GM19468 (cell line): ENCODE measurements at regions not wholly inside any gene's neighbourhood (a gene's known extent, or its start where the extent isn't known, plus 50 kb on each side); places are given as distances from the start of the nearest gene placed in this dataset.
"Not testable (repeated sequence)": the region's sequence is repeated elsewhere in the genome, so short reads cannot be mapped to it uniquely, and the experiment has no call there.

Source experiments
- ATAC-seq: cut with Tn5 transposase; IDR thresholded peaks from one replicate; pipeline ENCODE4 v1.9.1; 2021; ENCODE audit warnings: mild to moderate bottlenecking, moderate library complexity, moderate number of reproducible peaks; ENCODE audit not compliant: unreplicated experiment; ENCODE audit errors: extremely low read depth

DNA sequence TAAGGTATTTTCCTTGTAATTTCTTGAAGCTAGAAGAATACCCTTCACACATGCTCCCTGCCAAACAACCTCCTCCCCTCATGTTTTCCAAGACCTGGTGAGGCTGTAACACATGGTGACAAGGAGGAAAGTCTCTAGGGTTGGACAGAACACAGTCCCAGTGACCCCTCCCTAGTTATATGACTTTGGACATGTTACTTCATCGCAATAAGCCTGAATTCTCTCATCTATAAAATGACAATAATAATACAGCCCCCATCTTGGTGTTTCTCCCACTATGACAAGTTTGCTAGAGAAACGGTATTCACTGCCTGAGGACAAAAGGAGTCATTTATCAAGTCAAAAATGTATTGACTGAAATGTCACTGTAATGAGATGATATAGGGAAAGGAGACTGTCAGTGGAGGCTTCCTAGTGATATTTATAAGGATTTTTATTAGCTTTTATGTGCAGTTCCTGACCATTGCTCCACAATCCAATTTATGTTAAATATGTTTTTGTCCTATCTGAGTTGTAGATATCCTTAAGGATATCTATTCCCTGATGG lies 464.4 kb downstream of the SUCLG1 start:
- ATAC-seq: no peak

DNA sequence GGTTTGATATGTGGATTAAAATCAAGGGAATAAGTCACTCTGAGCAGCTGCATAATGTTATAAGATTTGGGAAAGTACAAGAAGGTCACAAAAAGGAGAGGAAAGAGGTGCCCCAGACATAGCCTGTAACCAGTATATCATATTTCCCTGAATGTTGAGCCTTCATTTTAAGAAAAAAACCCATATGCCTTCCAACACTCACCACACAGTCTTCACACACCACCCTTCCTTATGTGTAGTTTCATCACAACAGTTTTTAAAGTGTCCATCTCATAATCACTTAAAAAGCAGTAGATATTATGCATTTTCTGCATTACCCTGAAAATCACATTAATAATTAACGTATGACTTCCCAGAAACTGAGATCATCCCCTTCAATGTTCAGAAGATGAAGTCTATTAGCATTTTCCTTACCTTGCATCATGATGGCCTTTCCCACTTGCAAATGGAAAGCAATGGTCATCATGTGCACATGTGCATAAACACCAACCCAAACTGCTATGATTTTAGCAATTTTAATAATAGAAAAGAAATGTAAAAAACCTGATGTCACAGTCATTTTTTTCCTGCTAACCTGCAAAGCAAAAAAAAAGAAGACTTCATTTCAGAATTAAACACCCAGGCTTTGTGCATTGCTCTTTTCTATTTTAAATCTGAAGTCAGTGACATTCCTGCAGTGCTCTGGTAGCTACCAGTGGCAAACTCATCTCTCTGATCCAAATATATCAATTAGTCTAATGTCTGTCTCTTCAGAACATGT lies 465.0 kb downstream of the SUCLG1 start:
- no peak for ATAC-seq

DNA sequence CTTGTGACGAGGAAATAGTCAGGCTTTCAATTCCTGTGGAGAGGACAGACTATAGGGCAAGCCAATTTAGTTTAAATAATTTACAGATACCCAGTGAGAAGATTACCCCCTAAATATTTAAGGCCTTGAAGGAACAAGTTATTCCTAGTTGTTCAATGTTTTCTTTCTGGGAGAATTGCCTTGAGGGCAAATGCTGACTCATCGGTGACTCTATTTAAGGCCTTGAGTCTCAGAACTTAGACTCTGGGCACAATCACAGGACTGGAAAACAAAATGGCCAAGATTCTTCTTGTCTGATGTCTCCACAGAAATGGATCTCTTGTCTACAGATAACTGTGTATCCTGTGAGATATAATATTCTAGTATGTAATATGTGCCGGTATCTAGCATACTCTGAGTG lies 467.1 kb downstream of the SUCLG1 start:
- no peak for ATAC-seq

DNA sequence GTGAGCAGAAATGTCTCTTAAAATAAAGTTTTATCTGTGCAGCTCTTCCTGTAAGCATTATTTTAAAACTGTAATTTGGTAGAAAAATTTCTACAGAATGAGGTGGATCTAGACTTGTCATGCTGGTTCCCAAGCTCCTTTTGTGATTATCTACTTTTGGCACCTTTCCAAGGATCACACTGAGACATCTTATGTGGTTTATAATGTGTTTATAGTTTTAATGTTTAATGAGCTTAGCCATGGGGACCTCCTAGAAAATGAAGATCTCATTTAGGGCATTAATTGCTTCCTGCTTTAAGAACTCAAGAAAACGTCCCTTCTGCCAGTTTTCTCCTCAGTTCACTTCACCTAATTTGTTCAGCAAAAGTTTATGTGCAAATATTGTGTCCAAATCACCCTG lies 468.4 kb downstream of the SUCLG1 start:
- ATAC-seq: no peak

DNA sequence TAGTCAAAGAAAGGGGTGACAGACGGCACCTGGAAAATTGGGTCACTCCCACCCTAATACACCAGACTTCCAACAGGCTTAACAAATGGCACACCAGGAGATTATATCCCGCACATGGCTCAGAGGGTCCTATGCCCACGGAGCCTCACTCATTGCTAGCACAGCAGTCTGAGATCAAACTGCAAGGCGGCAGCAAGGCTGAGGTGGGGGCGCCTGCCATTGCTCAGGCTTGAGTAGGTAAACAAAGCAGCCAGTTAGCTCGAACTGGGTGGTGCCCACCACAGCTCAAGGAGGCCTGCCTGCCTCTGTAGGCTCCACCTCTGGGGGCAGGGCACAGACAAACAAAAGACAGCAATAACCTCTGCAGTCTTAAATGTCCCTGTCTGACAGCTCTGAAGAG lies 482.5 kb downstream of the SUCLG1 start:
- ATAC-seq: not testable (repeated sequence)

DNA sequence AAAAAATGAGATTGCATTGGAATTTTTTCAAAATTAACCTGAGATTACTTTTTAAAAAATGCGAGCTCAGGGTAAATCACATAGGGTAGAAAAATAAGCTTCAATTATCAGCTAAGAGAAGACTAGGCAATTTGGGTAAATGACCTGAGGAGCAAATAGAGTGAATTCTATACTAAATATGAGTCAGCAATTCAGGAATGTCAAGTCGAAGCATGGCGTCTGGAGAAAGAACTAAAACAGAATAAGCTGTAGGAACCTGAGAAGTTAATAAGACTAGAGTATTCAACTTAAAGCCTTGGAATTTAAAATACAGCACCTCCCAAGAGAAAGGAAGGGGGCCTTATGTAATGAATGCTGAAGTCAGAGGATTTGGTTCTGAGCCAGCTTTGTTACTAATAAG lies 487.0 kb downstream of the SUCLG1 start:
- no peak for ATAC-seq

DNA sequence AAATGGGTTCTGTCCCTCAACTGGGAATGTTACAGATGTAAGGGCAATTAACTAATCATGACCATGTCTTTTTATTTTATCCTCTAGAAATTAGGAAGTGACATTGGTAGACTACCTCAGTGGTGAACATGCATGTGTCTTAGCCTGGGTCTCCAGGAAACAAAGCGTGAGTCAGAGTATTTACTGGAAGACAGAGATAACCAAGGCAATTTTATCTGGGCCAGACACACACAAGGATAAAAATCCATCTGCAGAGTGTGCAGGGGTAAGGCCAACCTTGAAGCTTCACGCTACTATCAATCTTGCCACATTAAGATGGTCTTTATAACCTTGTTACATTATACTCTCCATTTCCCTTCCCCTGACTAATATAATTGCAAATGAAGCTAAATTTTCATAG lies 487.5 kb downstream of the SUCLG1 start:
- ATAC-seq: no peak

DNA sequence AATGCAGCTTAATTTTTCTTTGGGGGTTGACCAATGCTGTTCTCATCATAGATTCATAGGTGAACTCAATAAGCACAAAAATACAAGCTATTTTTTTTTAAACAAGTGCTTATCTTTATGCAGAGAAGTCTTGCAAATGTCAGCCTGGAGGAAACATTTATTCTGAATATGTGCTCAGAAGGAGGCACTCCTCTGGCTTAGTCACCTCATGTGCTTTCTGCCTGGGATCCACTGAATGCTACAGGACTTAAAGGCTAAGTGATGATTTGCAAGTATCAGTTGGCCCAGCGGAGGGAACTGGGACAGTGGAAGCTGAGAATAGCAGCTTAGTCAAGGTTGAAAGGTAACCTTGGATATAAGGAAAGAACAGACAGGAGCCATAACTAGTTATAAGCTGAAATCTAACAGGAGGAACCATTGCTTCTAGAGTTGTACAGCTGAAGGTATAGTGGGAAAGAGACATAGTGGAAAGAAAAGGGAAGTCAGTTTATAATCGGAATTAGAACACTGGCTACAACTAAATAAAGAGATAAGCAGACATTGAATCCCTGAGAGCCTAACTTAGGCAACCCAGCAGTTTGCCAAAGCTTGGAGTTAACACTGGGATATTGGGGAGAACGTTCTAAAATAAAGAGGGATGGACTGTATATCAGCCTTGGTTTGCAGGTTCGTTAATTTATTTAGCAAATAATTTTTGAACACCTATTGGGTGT lies 488.7 kb downstream of the SUCLG1 start:
- no peak for ATAC-seq

DNA sequence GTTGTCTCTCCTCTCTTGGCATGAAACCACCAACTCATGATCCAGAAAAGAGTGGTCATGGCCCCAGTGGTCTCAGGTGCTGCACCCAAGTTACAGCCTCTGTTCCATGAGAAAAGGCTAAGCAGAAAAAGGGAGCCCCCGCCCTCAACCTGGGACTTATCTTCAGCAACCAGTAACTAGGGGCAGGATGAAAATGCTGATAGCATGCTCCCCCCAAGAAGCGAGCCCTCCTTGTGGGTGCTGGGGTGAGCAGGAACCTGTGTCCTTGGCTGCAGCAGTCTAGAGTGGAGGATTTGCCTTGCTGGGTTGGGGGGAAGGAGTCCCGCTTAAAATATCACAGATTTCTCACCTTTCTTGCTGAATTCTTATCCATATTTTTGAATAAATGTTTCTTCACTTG lies 490.0 kb downstream of the SUCLG1 start:
- ATAC-seq: no peak

DNA sequence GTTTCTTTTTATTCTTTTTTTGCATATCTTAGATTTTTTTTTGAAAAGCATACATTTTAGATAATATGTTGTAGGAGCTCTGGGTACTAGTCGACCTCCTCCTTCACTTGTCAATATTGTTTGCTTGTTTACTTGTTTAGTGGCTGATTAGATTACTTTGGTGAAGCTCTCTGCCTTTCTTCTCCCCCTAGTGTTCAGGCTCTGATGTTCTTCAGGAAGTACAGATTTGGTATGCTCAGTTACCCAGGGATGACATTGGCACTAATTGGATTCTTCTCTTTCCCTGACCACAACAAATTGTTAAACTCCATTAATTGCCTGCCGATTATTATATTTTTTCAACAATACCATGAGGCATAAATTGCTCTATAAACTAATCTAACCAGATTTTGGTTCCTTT lies 491.2 kb downstream of the SUCLG1 start:
- no peak for ATAC-seq

DNA sequence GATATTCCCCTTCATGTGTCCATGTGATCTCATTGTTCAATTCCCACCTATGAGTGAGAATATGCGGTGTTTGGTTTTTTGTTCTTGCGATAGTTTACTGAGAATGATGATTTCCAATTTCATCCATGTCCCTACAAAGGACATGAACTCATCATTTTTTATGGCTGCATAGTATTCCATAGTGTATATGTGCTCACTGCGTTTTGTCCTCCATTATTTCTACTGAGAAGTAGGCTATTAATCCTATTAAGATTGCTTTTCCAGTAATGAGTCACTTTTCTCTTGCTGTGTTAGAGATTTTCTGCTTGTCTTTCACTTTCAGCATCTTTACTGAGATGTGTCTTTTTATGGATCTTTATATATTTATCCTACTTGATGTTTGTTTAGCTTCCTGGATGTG lies 492.1 kb downstream of the SUCLG1 start:
- ATAC-seq: not testable (repeated sequence)

DNA sequence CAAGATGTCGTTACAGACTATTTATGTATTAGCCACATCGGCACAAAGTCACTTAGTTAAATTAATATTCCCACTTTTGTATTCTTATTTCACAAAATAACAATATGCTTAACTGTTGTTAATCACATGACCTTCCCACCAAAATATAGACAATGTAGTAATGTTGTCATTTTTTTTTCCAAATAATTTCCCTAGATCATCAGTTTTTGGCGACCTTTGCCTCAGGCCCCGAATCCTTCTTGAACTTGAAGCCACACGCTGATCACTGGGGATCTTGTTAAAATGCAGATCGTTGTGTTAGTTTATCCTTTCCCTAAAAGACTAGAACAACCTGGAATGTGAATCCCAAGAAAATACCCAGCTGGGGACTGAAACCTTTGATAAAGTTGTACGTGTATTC lies 497.6 kb downstream of the SUCLG1 start:
- ATAC-seq: no peak

DNA sequence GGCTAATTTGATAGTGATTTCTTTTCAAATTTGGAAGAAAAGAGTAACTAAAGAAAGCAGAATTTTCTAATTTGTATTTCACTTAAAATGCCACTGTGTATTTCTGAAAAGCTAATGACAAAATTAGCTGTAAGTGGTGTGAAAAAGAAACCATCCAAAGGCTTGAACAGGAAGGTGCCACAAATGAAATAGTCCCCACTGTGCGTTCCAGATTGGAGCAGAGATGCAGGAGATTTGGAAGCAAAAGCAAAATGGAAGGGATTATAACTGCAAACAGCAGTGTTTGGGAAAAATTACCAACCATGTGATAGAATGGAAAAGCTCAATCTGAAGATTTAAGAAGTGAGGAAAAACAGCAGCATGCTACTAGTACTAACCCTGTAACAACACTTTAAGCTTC lies 498.7 kb downstream of the SUCLG1 start:
- no peak for ATAC-seq

DNA sequence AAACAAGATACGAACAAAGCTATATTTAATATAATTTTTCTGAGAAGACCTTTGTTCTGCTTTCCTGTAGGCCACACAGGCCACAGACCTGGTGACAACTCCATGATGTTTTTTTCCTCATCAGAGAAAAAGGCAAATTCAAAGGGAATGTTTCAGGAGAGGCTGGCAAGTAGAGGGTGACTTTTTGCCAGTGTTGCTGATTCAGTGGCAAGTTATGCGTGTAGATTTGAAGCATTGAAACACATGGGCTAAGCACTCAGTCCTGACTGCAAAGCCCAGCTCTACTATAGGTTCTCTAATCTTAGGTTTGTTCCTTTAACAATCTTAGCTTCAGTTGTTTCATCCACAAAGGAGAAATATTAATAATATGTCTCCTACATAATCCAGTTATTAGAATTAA lies 499.8 kb downstream of the SUCLG1 start:
- ATAC-seq: no peak

DNA sequence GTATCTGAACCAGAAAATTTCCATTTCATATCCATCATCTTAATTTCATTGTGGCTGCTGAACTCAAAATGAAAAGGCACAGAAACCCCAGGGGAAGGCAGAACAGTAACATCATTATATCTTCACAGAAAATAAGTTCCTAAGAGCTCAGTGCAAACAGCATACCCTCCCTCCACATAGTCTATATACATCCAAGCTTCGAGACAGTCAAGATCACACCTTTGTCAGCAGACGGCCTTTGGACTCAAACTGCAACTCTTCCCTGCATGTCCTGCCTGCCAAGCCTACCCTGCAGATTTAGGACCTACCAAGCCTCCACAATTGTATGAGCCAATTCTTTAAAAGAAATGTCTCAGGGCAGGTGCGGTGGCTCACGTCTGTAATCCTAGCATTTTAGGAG lies 502.1 kb downstream of the SUCLG1 start:
- no peak for ATAC-seq

DNA sequence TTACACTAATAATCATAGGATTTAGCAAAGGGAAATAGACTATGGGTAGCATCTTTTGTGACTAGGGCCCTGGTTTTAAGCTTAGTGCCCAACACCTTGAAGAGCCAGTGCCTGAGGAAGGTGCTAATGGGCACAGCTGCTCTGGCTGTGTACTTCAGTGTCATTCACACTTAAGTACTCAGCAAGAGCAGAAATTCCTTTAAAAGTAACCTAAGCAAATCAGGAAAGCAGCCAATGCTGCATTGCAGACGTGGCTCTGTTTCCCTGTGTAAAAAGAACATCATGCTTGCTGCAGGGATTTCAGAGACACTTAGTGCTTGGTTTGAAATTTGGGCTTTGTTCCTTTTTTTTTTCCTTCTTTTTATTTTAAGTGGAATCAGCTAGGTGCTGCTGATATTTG lies 505.4 kb downstream of the SUCLG1 start:
- no peak for ATAC-seq

DNA sequence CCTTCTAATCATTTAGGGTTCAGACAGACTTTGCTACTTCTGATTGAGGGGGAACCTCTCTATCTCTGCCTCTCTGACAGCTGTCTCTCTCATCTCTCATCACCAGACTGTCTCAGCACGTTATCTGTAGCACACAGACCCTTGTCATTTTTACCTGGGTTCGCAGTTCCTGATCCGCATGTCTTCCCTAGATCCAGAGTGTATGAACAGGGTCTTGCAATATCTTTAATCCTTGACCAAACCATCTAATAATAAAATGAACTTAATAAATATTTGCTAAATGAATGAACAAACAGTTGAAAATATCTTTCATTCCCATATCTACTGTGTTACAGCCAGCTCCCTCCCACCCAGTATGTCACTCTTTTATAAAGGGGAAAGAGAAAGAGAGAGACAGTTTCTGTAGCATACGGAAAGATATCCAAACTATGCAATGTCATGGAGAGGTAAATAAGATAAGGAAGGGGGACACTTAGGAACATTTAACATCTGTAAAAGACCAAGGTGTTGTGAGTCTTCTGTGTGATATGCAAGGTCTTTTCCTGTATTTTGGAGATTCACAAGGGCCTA lies 507.6 kb downstream of the SUCLG1 start:
- no peak for ATAC-seq

DNA sequence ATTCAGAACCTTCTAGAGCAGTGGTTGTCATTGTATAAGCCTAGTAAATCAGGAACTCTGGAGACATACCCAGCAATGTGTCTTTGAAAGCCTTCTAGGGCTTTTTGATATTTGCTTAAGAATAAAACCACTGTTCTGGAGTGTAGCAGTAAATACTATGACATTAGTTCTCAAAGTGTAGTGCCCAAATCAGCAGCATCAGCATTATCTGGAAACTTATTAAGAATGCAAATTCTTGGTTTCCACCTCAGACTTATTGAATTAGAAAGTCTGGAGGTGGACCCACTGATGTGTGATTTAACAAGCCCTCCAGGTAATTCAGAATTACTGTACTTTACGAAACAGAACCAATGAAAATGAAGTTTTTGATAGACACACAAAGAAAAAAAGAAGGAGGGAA lies 509.7 kb downstream of the SUCLG1 start:
- ATAC-seq: no peak

DNA sequence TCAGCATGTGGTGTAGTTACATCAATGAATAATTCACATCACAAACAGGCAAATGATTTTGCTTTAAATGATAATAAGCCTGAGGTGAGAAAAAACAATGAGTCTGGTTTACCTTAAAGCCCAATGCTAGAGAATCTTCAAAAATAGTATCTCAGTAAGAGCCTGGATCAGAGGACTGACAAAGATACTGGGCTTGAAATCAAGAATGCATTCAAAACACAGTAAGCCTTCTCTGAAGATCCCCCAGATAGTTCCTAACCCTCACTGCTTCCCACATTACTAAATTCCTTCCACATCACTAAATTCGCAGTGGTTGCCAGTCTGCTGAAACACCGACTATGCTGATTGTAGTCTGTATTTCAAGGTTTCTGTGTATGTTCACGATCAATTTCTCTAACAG lies 514.9 kb downstream of the SUCLG1 start:
- ATAC-seq: no peak

DNA sequence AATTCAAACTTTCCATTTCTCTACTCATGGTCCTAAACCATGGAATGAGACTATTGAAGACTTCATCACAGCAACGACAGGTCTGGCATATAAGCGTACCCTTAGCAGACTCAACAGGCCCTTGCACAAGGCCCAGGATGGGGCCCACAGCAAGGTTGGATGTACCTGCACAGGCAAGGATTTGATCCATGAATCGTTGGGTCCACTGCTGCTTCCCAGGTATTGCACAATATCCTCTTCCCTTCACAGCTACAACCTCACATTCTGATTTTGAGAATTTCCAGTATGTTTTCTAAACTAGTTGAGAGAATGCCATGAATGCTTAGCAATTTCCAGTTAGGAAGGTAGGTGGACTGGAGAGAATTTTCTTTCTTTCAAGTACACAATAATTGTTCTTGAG lies 515.8 kb downstream of the SUCLG1 start:
- no peak for ATAC-seq

DNA sequence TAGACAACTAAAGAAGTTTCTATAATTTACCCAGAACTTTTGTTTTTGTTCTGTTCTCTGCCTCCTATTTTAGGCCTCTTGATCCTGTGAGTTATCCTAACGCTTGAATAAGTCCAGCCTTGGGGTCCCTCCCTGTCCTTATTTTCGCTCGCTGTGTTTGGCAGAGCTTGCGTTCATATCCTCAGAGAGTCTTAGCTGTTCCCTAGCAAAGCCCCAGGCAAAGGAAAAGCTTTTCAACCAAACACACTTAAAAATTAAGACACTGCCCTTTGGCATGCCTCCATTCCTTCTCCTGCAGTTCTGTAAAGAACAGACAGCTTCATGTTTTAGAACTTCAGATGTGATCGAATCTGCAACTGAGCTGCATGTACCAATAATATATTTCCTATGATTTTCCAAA lies 517.2 kb downstream of the SUCLG1 start:
- ATAC-seq: no peak
